ENCODE measurements at regions not wholly inside any gene's neighbourhood (a gene's known extent, or its start where the extent isn't known, plus 50 kb on each side); places are given as distances from the start of the nearest gene placed in this dataset.
A peak's percentile ranks its signal among the peaks of the same experiment; 100 is the strongest.
"Not testable (repeated sequence)": the region's sequence is repeated elsewhere in the genome, so short reads cannot be mapped to it uniquely, and the experiment has no call there.

DNA sequence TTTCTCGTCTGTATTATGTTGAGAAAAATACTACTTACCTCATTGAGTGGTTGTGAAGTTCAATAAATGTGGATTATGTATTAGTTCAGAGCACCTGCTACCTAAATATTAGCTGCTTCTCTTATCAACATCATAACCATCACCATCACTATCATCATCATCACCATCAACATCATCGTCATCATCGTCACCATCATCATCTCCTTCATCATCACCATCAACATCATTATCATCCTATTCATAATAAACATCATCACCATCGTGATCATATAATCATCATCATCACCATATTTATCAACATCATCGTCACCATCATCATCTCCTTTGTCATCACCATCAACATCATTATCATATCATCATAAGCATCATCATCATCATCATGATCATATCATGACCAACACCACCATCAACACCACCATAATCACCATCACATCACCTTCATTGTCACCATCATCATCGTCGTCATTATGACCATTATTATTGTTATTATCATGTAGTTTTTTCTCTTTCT, 181.0 kb upstream of the ADCY2 start:
- TF ChIP-seq POLR2A (IDR thresholded peaks at IDR 0.05; ENCODE audit: low read depth, low read length): no peak
- no peak for DNase-seq (ENCODE audit: insufficient read length, low spot score)
- FAIRE-seq: no peak

DNA sequence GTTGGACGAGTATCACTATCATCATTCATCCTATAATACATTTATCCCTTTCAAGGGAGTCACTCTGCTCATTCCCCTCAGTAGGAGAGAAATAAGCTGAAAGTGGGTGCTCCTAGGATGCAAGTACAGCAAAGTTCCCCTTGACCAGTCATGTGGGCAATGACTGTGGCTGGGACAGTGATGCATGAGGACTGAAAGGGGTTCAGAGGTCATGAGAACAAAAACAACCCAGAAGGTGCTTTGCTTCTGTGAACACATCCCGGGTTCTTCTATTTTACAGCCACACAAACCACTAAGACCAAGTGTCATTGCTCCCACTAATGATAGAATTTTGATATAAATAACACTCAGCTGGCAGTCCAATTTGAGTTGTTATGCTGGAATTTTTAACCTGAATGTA, 177.8 kb upstream of the ADCY2 start:
- no peak for TF ChIP-seq POLR2A (IDR thresholded peaks at IDR 0.05; ENCODE audit: low read depth, low read length)
- no peak for FAIRE-seq
- no peak for DNase-seq (ENCODE audit: insufficient read length, low spot score)

DNA sequence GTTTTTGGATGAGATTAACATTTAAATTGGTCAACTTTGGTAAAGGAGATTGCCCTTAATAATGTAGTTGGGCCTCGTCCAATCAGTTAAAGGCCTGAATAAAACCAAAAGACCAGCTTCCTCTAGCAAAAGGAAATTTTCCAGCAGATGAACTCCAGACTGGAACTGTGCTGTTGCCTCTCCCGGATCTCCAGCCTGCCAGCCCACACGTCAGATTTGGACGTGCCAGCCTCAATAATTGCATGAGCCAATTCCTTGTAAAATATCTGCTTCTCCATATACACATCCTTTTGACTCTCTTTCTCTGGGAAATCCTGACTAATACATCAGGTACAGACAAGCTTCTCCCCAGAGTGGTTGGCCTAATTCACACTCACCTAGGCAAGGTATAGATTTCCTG, 175.8 kb upstream of the ADCY2 start:
- no peak for FAIRE-seq
- no peak for TF ChIP-seq POLR2A (IDR thresholded peaks at IDR 0.05; ENCODE audit: low read depth, low read length)
- DNase-seq (ENCODE audit: insufficient read length, low spot score): no peak

DNA sequence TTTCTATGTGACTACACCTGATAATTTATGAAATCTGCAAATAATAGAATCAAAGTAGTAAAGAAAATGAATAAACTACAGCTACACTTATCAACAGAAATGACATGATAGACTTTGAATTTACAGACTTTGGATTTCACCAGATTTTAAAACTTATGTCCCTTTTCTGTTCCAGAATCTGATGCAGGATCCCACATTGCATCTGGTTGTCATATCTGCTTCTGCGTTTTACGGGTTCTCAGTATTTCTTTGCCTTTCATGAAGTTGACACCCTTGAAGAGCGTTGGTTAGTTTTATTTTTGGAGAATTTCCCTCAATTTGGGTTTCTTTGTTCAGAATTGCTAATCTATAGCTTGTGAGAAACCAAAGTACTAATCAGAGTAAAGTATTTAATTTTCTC, 174.9 kb upstream of the ADCY2 start:
- FAIRE-seq (no peak), DNase-seq (ENCODE audit: insufficient read length, low spot score) (no peak)
- TF ChIP-seq POLR2A (IDR thresholded peaks at IDR 0.05; ENCODE audit: low read depth, low read length): no peak

DNA sequence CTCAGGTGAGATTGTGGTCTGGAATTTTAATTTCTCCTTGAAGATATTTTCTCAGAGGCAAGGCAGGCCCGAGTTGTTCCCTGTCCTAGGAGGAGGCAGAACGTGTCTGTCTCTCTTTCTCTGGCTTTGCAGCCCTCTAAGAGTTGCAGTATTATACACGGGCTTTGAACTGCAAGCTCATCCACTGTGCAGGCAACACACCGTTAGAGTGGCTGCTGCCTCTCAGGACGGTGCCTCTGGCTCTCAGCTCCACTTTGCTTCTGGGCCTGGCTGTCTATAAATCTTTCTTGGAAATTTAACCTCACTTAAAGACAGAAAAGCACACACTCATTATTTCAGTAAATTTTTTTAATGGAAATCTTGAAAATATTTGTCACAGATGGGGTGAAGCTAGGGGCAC, 170.1 kb upstream of the ADCY2 start:
- FAIRE-seq (no peak), DNase-seq (ENCODE audit: insufficient read length, low spot score) (no peak)
- no peak for TF ChIP-seq POLR2A (IDR thresholded peaks at IDR 0.05; ENCODE audit: low read depth, low read length)

DNA sequence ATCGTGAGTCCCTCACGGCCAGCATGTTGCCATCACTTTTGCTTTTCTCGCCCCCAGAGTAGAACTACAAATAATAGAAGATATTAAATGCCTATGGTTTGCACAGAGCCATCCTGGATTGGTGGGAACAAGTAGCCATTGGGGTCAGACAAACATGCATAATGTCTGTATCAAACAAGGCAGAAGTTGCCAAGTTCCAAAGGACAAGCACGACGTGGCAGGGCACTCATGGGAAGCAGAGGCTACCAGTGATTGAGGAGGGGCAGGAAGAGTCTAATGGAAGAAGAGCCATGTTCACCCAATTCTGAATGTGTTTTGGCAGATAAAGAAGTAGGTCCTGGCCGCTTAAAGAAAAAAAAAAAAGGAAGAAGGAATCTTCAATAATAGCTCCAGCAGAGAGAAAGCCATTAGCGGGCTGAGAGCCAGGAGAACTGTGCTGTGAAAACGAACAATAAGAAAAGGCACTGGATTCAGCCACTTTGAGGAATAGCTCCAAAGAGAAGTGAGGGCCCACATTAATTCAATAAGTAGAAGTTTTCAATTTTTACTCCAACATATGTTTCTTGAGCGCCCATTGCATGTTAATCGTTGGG, 153.7 kb upstream of the ADCY2 start:
- FAIRE-seq (no peak), DNase-seq (ENCODE audit: insufficient read length, low spot score) (no peak)
- no peak for TF ChIP-seq POLR2A (IDR thresholded peaks at IDR 0.05; ENCODE audit: low read depth, low read length)

DNA sequence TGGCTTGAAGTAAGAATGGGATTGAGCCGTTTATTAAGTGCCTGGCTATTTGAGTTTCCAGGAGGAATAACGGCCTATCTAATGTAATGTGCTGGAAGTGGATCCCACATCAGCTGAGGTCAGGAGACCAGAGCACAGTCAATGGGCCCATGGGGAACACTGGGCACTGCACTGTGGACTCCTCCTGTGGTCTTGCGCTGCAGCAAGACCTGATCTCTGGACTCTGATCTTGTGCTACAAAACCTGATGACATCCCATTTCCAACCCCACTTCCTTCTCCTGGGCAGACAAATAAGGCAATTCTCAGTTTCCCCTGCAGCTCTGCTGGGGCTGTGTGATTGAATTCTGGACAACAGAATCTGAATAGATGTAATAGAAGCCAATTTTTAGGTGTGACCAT, 151.7 kb upstream of the ADCY2 start:
- no peak for TF ChIP-seq POLR2A (IDR thresholded peaks at IDR 0.05; ENCODE audit: low read depth, low read length)
- no peak for FAIRE-seq
- no peak for DNase-seq (ENCODE audit: insufficient read length, low spot score)

DNA sequence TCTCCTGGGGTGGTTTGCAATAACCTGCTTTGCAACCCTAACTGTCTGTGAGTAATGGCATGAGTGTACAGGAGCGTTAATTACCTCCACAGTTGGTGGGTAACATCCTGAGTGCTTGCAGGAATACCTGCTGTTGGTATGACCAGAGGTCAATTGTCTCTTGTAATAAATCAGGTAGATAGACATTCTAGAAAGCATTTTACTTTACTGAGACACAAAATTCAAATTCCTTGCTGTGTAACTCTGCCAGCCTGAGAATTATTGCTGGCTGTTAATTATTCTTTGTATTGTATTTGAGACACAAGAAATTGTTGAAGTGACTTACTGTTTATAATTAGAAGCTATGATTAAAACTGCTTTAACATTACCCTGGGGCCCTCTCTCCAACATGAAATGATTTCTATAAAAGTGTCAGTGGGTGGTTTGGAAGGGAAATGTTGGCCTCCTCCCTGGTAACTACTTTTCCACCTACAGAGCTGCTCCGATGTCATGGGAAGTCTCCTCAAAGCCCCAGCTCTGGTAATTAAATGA, 150.8 kb upstream of the ADCY2 start:
- no peak for TF ChIP-seq POLR2A (IDR thresholded peaks at IDR 0.05; ENCODE audit: low read depth, low read length)
- no peak for DNase-seq (ENCODE audit: insufficient read length, low spot score)
- no peak for FAIRE-seq

DNA sequence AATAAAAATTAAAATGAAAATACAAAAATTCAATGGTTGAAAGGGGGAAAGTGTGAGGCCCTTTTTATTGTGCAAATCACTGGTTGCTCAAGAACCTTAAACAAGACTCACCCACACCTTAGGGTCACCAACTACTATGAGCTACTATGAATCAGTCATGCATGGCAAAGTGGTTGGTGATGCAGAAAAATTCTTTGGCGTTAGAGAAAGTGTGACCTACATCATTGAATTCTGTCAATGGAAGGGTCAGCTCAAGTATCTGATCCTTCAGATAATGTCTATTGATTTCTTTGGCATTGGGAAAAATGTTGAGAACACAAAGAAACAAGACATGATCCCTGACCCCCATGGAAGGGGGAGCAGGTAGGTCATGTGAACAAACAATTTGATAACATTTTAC, 149.7 kb upstream of the ADCY2 start:
- DNase-seq (ENCODE audit: insufficient read length, low spot score) (no peak), FAIRE-seq (no peak)
- TF ChIP-seq POLR2A (IDR thresholded peaks at IDR 0.05; ENCODE audit: low read depth, low read length): no peak

DNA sequence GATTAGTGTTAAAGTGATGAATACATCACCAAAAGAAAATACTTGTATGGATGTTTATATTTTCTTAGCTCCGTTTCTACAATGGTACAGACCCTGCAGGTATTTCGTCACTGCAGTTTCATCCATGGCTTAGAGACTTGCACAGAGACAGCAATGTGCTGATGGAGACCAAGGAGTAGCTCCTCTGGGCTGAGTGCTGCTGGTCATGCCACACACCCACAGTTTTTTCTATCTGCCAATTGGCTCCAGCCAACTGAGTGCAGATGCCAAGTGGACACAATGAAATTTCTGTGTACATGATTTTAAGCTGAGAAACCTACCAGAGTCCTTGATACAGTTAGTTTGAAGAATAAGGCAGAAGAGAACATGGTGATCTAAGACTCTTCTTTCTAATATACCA, 145.9 kb upstream of the ADCY2 start:
- DNase-seq (ENCODE audit: insufficient read length, low spot score) (no peak), FAIRE-seq (no peak)
- no peak for TF ChIP-seq POLR2A (IDR thresholded peaks at IDR 0.05; ENCODE audit: low read depth, low read length)

DNA sequence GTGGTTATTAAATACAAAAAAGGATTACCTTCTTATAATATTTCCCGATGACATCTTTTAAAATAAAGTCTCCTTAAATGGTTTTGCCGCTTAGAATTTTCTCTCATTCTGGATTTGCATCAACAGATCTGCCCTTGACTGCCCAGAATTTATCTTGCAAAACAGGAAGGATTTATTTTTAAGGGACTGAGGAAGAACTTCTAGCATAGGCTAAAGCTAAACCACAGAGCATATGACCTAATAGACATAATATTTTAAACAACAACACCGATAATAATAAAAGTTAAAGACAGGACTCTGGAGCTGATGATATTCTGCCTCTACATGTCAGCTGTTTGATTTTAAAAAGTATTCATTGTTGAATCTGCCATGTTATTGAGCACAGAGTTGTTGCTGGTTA, 145.3 kb upstream of the ADCY2 start:
- TF ChIP-seq POLR2A (IDR thresholded peaks at IDR 0.05; ENCODE audit: low read depth, low read length): no peak
- no peak for FAIRE-seq
- no peak for DNase-seq (ENCODE audit: insufficient read length, low spot score)

DNA sequence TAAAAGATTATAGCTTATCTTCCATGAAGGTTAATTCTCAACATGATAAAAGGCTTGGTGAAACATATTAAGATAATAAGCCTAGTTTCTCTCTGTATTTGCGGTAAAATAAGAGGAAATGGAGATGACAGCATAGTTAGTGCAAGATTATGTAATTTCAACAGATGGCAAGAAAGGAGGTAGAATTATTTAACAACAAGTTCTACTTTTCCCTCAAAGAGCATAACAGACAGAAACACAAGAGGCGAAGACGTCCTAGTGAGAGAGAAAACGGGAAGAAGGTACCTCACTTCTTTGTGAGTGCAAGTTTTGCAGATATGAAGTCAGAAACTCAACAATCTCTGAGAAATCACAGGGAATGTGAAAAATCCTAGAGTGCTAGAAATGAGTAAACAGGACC, 144.8 kb upstream of the ADCY2 start:
- DNase-seq (ENCODE audit: insufficient read length, low spot score) (no peak), FAIRE-seq (no peak)
- TF ChIP-seq POLR2A (IDR thresholded peaks at IDR 0.05; ENCODE audit: low read depth, low read length): no peak

DNA sequence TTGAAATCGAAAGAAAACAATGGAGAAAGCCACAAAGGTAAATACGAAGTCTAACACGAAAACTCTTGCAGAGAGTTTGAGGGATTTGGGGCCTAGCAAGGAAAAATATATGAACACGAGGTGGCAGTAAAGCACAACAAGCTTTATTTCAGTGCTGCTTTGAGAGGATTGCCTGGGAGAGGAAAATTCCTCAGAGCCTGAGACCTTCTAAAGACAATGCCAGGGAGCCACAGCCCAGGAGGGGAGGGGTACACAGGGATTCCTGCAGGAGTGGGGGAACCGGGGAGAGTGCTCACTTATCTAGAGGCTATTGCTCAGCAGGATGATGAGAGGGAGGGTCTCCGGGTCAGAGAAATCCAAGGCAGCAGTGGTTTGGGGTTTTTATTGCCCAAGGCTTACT, 134.9 kb upstream of the ADCY2 start:
- DNase-seq (ENCODE audit: insufficient read length, low spot score) (peak; percentile 18), FAIRE-seq (peak; percentile 85)
- TF ChIP-seq POLR2A (IDR thresholded peaks at IDR 0.05; ENCODE audit: low read depth, low read length): no peak

DNA sequence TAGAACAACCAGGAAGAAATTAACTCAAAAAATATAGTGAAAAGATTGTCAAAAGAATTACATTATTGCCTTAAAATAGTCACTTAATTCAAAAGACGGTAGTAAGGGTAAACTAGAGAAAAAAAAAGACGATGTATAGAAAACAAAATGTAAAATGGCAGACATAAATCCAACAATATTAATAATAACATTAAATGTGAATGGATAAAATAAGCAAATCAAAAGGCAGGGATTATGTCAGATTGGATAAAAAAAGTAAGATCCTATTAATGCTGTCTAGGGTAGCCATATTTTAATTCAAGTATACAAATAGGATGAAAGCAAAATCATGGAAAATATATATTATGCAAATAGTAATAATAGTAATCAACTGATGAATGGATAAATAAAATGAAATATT, 134.0 kb upstream of the ADCY2 start:
- TF ChIP-seq POLR2A (IDR thresholded peaks at IDR 0.05; ENCODE audit: low read depth, low read length): no peak
- DNase-seq (ENCODE audit: insufficient read length, low spot score) (no peak), FAIRE-seq (no peak)

DNA sequence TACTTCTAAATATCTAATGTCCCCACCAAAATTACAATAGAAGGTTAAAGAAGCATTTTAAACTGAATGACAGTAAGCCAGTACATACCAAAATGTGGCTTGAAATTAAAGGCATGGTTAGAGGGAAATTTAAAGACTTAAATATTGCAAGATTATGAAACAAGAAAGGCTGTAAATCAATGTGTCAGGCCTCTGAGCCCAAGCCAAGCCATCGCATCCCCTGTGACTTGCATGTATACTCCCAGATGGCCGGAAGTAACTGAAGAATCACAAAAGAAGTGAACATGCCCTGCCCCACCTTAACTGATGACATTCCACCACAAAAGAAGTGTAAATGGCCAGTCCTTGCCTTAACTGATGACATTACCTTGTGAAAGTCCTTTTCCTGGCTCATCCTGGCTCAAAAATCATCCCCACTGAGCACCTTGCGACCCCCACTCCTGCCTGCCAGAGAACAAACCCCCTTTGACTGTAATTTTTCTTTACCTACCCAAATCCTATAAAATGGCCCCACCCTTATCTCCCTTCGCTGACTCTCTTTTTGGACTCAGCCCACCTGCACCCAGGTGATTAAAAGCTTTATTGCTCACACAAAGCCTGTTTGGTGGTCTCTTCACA, 132.4 kb upstream of the ADCY2 start:
- FAIRE-seq; DNase-seq (ENCODE audit: insufficient read length, low spot score): not testable (repeated sequence)

DNA sequence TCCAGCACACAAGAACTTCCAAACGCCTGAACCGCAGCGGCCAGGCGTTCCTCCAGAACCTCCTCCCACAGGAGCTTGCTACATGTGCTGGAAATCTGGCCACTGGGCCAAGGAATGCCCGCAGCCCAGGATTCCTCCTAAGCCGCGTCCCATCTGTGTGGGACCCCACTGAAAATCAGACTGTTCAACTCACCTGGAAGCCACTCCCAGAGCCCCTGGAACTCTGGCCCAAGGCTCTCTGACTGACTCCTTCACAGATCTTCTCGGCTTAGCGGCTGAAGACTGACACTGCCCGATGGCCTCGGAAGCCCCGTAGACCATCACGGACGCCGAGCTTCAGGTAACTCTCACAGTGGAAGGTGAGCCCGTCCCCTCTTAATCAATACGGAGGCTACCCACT, 130.2 kb upstream of the ADCY2 start:
- DNase-seq (ENCODE audit: insufficient read length, low spot score); FAIRE-seq: not testable (repeated sequence)

DNA sequence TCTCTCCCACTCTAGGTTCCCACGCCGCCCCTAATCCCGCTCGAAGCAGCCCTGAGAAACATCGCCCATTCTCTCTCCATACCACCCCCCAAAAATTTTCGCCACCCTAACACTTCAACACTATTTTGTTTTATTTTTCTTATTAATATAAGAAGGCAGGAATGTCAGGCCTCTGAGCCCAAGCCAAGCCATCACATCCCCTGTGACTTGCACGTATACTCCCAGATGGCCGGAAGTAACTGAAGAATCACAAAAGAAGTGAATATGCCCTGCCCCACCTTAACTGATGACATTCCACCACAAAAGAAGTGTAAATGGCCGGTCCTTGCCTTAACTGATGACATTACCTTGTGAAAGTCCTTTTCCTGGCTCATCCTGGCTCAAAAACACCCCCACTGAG, 127.2 kb upstream of the ADCY2 start:
- not testable (repeated sequence) for FAIRE-seq

More for the DNA sequence above, 127.2 kb upstream of the ADCY2 start:
- not testable (repeated sequence) for DNase-seq (ENCODE audit: insufficient read length, low spot score)
